SW 1271 (cell line): ENCODE measurements at regions not wholly inside any gene's neighbourhood (a gene's known extent, or its start where the extent isn't known, plus 50 kb on each side); places are given as distances from the start of the nearest gene placed in this dataset.
"Not testable (repeated sequence)": the region's sequence is repeated elsewhere in the genome, so short reads cannot be mapped to it uniquely, and the experiment has no call there.

Experiments used
- DNase-seq, 2 experiments: peaks; one replicate each; lab custom pipeline; 2025; lab: John Stamatoyannopoulos, UW

GRCh38 chr16:60392380-60392779, 1643.9 kb downstream of the CDH8 start:
- no peak for DNase-seq

DNA sequence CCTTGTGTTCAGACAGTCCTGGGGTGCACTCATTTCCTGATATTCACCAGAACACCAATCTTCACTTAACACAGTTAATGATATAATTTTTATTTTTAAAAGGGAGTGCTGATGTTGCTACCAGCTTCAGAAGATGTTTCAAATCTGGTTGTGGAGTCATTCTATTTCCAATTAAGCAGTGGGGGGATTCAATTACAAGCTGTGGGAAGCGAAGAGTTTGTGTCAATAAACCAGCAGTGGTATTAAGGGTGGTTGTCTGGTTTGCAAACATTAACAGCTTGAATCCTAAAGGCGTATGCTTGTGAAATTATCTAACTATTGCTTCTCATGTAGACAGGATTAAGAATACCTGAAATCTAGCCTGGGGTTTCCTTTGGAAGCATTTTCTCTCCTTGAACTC, 1637.5 kb upstream of the GOT2 start:
- no peak for DNase-seq

GRCh38 chr16:60367739-60368138, 1633.6 kb upstream of the GOT2 start:
- DNase-seq: no peak

DNA sequence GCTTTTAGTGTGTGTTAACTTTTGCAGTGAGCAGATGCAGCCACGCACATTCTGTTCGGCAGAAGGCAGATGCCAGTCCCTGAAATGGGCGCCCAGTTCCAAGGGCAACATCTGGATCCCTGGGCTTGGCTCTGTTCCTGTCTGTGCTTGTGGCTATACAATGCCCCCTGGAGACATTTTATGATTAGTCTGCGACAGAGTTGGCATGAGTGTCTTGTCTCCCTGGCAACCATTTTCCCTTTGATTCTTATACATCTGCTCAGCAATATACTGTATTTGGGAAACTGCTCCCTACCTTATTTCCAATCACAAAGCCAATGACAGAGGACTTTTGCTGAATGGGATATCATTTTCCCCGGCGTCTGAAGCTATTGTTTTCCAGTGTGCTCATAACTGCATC, 1629.5 kb upstream of the GOT2 start:
- no peak for DNase-seq

- not testable (repeated sequence) for DNase-seq
Measured at GRCh38 chr16:60359866-60360265, 1625.8 kb upstream of the GOT2 start.

GRCh38 chr16:60359412-60359811, 1625.3 kb upstream of the GOT2 start:
- DNase-seq: not testable (repeated sequence)

DNA sequence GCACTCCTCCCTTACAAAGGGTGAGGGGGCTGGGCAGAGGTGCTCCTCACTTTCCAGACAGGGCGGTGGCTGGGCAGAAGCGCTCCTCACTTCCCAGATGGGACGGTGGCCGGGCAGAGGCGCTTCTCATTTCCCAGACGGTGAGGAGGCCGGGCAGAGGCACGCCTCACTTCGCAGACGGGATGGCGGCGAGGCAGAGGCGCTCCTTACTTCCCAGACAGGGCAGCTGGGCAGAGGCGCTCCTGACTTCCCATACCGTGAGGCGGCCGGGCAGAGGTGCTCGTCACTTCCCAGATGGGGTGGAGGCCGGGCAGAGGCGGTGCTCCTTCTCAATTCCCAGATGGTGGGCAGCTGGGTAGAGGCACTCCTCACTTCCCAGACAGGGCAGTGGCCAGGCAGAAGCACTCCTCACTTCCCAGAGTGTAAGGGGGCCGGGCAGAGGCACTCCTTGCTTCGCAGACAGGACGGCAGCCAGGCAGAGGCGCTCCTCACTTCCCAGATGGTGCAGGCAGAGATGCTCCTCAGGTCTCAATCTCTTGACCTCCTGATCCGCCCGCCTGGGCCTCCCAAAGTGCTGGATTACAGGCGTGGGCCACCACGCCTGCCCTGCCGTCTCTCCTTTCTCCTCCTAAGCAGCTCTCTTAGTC, 1623.9 kb upstream of the GOT2 start:
- DNase-seq: not testable (repeated sequence)

DNA sequence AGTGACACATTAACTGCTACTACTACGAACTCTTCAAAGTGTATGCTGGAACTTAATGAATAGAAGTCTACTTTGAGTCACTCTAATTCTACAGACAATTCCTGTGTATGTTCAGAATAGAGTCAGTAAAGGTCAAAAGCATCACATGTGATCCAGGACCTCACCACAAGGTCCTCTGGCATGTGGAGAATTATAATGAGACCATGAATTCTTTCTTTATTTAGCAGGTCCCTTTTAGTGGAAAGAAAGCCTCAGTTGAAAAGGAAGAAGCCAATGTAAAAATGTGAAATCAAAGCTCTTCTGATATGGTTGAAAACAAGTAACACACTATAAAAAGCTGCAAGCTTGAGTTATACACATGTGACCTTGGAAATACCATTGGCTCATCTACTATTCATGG, 1612.1 kb upstream of the GOT2 start:
- no peak for DNase-seq

- DNase-seq: no peak
Measured at GRCh38 chr16:60337671-60338070, 1603.6 kb upstream of the GOT2 start.

GRCh38 chr16:60331168-60331567, 1597.1 kb upstream of the GOT2 start:
- no peak for DNase-seq

- DNase-seq: no peak
Measured at GRCh38 chr16:60329108-60329507, 1595.0 kb upstream of the GOT2 start.

- no peak for DNase-seq
Measured at GRCh38 chr16:60328152-60328551, 1594.0 kb upstream of the GOT2 start.

- no peak for DNase-seq
Measured at GRCh38 chr16:60318486-60318885, 1584.4 kb upstream of the GOT2 start.

DNA sequence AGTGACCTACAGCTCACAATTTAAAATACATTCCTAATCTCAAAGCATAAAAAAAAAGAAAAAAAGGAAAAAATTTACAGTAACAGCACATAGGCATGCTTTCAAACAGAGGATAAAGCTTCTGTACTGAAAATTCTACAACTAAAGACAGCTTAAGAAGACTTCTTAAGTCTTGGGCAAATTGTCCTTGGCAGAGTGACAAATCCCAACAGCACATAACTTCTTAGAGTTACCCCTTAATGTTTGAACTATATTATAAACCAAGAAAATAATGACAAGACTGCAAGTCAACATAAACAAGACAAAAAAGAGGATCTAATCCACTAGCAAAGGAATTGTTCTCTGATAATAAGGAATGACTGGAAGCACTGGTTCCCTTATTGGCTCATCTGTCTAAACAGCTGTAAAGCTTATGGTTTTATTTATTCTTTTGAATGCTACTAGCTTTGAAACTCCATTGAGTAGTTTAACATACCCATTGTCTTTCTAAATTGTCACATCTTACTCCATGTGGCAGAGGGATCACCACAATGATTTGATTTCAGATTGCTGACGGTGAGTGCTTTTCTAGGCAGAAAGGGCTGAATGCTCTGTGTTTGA, 1576.8 kb upstream of the GOT2 start:
- no peak for DNase-seq

GRCh38 chr16:60304720-60305119, 1570.6 kb upstream of the GOT2 start:
- DNase-seq: no peak

DNA sequence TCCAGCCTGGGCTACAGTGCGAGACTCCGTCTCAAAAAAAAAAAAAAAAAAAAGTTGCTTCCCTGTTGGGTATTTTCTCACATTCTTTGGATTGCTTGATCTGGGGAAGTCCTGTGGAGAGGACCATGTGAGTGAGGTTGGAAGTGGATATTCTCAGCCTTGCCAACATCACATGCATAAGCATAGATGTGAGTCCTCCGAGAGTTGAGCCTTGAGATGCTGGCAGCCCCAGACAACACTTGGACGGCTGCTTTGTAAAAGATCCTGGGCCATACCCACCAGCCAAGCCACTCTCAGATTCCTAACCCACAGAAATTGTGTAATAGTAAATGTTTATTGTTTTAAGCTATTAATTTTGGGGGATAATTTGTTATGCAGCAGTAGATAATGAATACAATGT, 1570.0 kb upstream of the GOT2 start:
- no peak for DNase-seq

DNA sequence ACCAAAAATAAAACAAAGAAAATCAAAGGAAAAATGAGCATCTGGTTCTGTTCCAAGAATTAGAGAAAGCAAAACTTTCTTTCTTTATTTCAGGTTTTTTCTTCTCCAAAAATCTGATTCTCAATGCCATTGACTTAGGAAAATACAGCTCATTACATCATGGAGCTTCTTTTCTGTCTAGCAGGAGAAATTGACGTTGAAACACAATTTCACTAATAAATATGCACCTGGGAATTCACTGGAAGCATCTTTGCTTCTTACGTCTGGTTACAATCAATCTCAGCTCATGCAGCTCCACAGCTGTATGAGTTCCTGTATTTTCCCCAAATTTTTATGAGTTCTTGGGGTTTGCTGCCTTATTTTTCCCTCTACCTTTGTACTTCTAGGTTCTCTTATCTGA, 1568.6 kb upstream of the GOT2 start:
- no peak for DNase-seq

DNA sequence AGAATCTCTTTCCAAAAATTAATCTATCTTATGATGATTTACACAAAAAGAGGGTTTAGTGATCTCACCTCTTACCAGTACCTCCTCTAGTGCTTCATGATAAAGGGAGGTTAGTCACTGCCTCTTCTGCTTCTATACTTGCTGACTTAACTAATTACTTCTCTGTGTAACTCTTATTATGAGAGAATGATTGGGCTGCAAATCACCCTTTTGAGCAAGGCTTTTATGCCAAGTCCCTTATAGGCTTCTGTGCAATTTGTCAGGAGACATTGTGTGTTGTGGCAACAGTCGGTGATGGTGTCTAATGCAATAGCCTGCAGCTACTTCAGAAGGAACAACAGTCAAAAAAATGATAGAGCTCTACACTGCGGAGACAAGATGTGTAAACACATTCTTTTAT, 1568.1 kb upstream of the GOT2 start:
- DNase-seq: no peak

DNA sequence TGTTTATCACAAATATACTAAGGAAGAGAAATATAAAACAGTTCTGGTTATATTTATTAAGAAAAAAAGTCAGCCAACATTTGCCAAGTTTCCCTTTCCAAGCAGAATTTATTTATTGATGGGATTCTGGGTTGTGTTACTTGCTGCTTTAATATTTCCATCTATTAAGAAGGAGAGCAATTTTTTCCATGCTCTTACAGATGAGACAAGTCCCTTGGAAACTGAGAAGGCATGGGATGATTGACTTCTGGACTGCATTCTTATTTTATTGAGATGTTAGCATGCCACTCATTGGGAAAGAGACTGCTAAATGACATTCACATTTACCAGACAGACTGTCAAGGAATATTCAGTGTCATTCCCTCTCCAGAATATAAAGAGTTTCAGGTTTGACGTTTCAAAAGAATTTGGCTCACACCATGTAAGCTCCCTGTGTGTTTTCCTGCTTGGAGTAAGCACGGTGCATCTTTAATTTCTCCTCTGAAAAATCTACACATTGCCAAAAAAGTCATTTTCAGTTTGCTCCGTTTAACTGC, 1565.2 kb upstream of the GOT2 start:
- DNase-seq: no peak

GRCh38 chr16:60295451-60295850, 1561.3 kb upstream of the GOT2 start:
- no peak for DNase-seq

GRCh38 chr16:60285794-60286193, 1551.7 kb upstream of the GOT2 start:
- no peak for DNase-seq

- DNase-seq: no peak
Measured at GRCh38 chr16:60279061-60279665, 1545.0 kb upstream of the GOT2 start.

DNA sequence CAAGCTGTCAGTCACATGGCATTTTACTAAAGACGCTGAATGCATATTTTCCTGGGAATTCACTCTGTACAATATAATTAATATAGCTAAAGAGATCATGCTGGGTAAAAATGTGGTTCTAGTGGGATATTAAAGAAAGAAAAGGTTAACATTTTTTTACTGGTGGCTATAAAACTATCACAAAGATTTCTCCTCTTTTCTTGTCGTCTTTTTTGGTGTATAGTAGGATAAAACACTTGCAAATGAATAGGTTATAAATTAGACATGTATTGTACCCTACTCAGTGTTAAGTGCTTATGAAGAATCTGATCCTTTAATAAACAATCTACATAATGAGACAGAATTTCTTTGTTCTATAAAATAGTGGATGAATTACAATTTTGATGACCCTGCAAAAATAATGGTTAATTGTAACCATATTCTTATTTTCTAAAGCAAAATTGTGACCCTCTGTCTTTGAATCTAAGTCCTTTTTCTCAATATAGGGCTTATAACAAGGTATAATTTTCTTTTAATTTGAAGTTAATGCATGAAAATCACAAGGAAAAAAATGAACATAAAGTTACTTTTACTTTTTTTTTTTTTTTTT, 1540.4 kb upstream of the GOT2 start:
- DNase-seq: no peak
